AG09319 (cell line): ENCODE measurements at regions not wholly inside any gene's neighbourhood (a gene's known extent, or its start where the extent isn't known, plus 50 kb on each side); places are given as distances from the start of the nearest gene placed in this dataset.

ENCODE experiments used
- DNase-seq: peaks from one replicate; pipeline ENCODE4 v3.0.0-alpha.2; 2010; ENCODE audit warnings: low read depth; ENCODE audit errors: extremely low read depth
- CTCF ChIP-seq: IDR thresholded peaks from 2 replicates; pipeline ENCODE4 v1.5.1; 2011; ENCODE audit warnings: low read depth, mild to moderate bottlenecking, inconsistent platforms, low read length, moderate library complexity

- TF ChIP-seq CTCF: no peak
- DNase-seq: no peak
Observed at GRCh38 chr4:23149815-23150214, 457.1 kb downstream of the GBA3 start.

GRCh38 chr4:23144707-23145106, 452.0 kb downstream of the GBA3 start:
- TF ChIP-seq CTCF: no peak
- no peak for DNase-seq

DNA sequence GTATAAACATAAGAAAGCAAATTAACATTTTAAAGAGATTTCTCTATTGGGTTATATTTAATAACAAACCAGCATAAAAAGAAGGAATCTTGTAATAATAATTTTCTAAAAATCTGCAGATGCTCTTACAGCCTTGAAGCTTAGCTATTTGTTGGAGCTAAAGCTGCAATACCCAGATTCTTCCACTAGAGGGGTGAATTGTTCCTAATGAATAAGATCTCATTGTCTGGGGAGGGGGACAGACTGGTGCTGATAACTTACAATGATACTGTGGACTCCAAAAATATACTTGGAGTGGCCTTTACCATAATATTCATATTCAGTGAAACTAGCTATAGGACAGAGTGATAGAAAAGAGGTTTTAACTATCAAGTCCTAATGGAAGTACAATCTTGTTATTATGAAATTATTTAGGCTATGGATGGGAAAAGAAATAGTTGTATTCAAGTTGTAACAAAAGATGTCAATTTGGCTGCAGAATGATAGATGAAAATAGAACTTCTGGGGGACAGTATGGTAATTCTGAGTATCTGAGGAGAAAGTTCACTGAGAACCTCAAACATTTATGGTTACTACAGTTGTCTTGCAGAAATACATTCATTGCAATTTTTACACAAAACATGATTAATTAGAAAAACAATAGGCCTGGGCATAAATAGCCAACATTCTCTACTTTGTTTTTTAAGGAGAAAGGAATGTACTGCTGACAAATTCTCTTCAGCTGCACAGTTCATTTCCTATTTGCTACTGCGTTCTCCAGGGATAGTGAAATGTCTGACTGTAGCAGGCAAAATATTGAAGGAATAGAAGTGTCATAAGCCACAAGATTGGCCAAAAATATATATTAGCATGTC, 443.3 kb downstream of the GBA3 start:
- peak; percentile 0 for DNase-seq
- peak; percentile 81 for TF ChIP-seq CTCF

DNA sequence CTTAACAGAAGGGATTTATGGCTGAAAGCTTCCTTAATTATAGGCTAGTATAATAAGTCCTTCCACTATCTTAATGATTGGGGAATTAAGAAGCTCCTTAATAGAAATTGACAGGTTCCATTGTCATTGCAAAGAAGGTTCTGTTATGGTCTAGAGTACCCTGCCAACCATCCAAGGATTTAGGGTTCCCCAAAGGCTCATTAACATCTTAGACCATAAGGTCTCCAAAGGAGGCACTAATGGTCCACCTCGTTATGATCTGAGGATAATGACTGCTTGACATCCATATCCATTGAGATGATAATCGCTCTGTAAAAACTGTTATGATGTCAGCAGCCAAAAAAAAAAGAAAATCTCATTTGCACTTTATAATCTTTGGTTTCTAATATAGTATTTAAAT, 441.6 kb downstream of the GBA3 start:
- DNase-seq: no peak
- TF ChIP-seq CTCF: no peak

GRCh38 chr4:23130845-23131244, 438.1 kb downstream of the GBA3 start:
- no peak for DNase-seq
- no peak for TF ChIP-seq CTCF

DNA sequence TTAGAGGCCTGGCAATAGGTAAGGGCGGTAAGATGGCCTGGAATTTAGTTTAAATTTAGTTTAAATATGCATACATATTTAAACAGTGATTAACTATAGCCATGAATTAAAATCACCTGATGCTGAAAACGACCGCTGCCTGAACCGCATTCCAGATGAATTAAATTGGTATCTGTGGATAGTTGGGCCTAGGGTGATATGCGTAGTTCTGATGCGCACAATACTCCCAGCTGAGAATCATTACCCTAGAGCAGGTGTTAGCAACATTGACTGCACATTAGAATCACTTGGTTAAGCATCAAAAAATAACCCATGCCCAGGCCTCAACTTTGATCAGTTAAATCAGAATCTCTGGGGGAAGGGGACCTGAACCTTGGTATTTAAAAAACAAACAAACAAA, 432.4 kb downstream of the GBA3 start:
- no peak for DNase-seq
- no peak for TF ChIP-seq CTCF

GRCh38 chr4:23122666-23123400, 430.1 kb downstream of the GBA3 start:
- DNase-seq: no peak
- TF ChIP-seq CTCF: no peak
